GM12891 (cell line): ENCODE measurements at regions not wholly inside any gene's neighbourhood (a gene's known extent, or its start where the extent isn't known, plus 50 kb on each side); places are given as distances from the start of the nearest gene placed in this dataset.

Source experiments
- PAX5 ChIP-seq: IDR thresholded peaks from 2 replicates; pipeline ENCODE4 v1.6.1; 2011; ENCODE audit warnings: low read length, moderate library complexity, mild to moderate bottlenecking; ENCODE audit not compliant: insufficient read depth, severe bottlenecking
- POLR2A ChIP-seq: IDR thresholded peaks from 2 replicates; pipeline ENCODE4 v1.6.1; 2011; ENCODE audit warnings: low read depth, low read length, control low read depth
- POLR2AphosphoS5 ChIP-seq: IDR thresholded peaks from 2 replicates; pipeline ENCODE4 v1.6.1; 2011; ENCODE audit warnings: low read depth, low read length, control low read depth
- POU2F2 ChIP-seq: IDR thresholded peaks from 2 replicates; pipeline ENCODE4 v1.6.1; 2011; ENCODE audit warnings: low read depth, mild to moderate bottlenecking, control low read depth, low read length, moderate library complexity
- SPI1 ChIP-seq: IDR thresholded peaks from 2 replicates; pipeline ENCODE4 v1.6.1; 2011; ENCODE audit warnings: low read depth, low read length, control low read depth
- TAF1 ChIP-seq: IDR thresholded peaks from 2 replicates; pipeline ENCODE4 v1.6.1; 2011; ENCODE audit warnings: low read depth, low read length, control low read depth

DNA sequence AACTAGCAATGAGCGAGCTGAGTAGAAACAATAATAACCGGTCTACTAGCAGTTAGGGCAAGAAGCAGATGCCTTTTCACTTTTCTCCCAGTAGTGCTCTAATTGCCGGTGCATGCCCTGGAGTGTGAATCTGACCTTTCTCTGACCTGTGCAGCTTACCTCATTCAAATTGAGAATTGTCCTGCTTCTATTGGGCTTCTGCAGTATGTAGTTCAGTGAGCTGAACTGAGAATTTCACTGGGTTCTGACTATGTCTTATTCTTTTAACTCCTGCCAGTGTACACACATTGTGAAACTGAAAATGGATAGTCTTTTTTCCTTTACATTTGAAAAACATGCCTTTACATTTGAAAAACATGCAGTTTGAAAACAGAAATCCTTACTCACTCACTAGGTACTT is 157.9 kb upstream of the GRM3 start:
- TF ChIP-seq POLR2AphosphoS5: no peak
- no peak for TF ChIP-seq TAF1
- TF ChIP-seq POLR2A: no peak
- TF ChIP-seq POU2F2: no peak
- no peak for TF ChIP-seq SPI1
- TF ChIP-seq PAX5: no peak
